Gastrocnemius medialis (tissue), 4 donors: ENCODE measurements at regions not wholly inside any gene's neighbourhood (a gene's known extent, or its start where the extent isn't known, plus 50 kb on each side); places are given as distances from the start of the nearest gene placed in this dataset.

ENCODE experiments used
- ATAC-seq, 2 donors: fragments of 150-250 bp; one replicate each; pipeline ENCODE4 v1.9.1; 2016
- DNase-seq, 2 donors: peaks; one replicate each; pipeline ENCODE4 v3.0.0-alpha.2; 2019
- H3K27ac ChIP-seq, 4 donors: fragments of 200-600 bp; sonication (generic); 1 replicate in 1 of 4; 2 replicates in 3 of 4; pipeline ENCODE4 v1.5.1; 2016 to 2018; ENCODE audit warnings: mild to moderate bottlenecking in 2 of 4, moderate library complexity in 1 of 4
- H3K27me3 ChIP-seq, 3 donors: fragments of 200-600 bp; sonication (generic) in 2 of 3; 1 replicate in 1 of 3; 2 replicates in 2 of 3; pipeline versions ENCODE4 v1.5.1 to v1.6.0; 2016 to 2019; ENCODE audit warnings: mild to moderate bottlenecking in 1 of 3, moderate library complexity in 1 of 3
- H3K36me3 ChIP-seq, 2 donors: fragments of 200-600 bp; sonication (generic) in 1 of 2; one replicate each; pipeline ENCODE4 v1.5.1; 2017 to 2018
- H3K4me1 ChIP-seq, 2 donors: fragments of 200-600 bp; sonication (generic) in 1 of 2; one replicate each; pipeline ENCODE4 v1.5.1; 2016 to 2017; ENCODE audit warnings: mild to moderate bottlenecking in 2 of 2
- H3K4me3 ChIP-seq, 4 donors: fragments of 200-600 bp; sonication (generic) in 3 of 4; 1 replicate in 1 of 4; 2 replicates in 3 of 4; pipeline ENCODE4 v1.5.1; 2016 to 2019; ENCODE audit warnings: mild to moderate bottlenecking in 2 of 4
- H3K9me3 ChIP-seq, 3 donors: fragments of 200-600 bp; sonication (generic) in 2 of 3; 1 replicate in 1 of 3; 2 replicates in 2 of 3; pipeline ENCODE4 v1.5.1; 2016 to 2019
- CTCF ChIP-seq, 5 experiments: fragments of 450-650 bp in 3 of 5; fragments of 200-600 bp in 2 of 5; sonication (generic) in 2 of 5; IDR thresholded peaks in 4 of 5; conservative IDR thresholded peaks in 1 of 5; 1 replicate in 4 of 5; 2 replicates in 1 of 5; pipeline ENCODE4 v1.5.1; 2016 to 2019; ENCODE audit warnings: antibody characterized with exemption in 5 of 5, mild to moderate bottlenecking in 3 of 5, moderate library complexity in 3 of 5
- POLR2A ChIP-seq, 2 donors: fragments of 450-650 bp; IDR thresholded peaks; one replicate each; pipeline ENCODE4 v1.6.1; 2017; ENCODE audit warnings: antibody characterized with exemption in 2 of 2, mild to moderate bottlenecking in 2 of 2, moderate library complexity in 2 of 2
- in situ Hi-C, 4 donors: fragments of 200-750 bp; cut with MboI; loops; one replicate each; pipeline versions ENCODE4 v1.15.0 to v1.8.0; 2017; ENCODE audit warnings: low sequenced_read_pairs in 4 of 4
- intact Hi-C: fragments of 100-400 bp; cut with DNase I; formaldehyde crosslinking; loops from one replicate; pipeline ENCODE4 v1.15.1; 2023; ENCODE audit warnings: low total_unique reads

GRCh38 chr4:160495356-160495755 lies 1392.5 kb downstream of the RAPGEF2 start:
- no peak for TF ChIP-seq CTCF (IDR thresholded peaks at IDR 0.05 in 4 of 5, conservative IDR thresholded peaks at IDR 0.05 in 1 of 5)
- TF ChIP-seq POLR2A (IDR thresholded peaks at IDR 0.05), result no peak
- Histone ChIP-seq H3K36me3 (no peaks in the 10 kb centered on the region), H3K27ac (no peak overlapping the region), H3K4me3 (no peak overlapping the region), H3K9me3 (no peaks in the 10 kb centered on the region), H3K4me1 (no peaks in the 10 kb centered on the region), H3K27me3 (no peaks in the 10 kb centered on the region)
- intact Hi-C loops, result no loop called here
- ATAC-seq, result no peak
- DNase-seq, result no peak
- in situ Hi-C loops, result no loop called here

- intact Hi-C loops (no loop called here), in situ Hi-C loops (no loop called here)
- no peak overlapping the region for H3K4me3 ChIP-seq
- H3K36me3 ChIP-seq, result no peaks in the 10 kb centered on the region
- no peak for ATAC-seq
- no peak for DNase-seq
- no peaks in the 10 kb centered on the region for H3K9me3 ChIP-seq
- H3K4me1 ChIP-seq, result no peaks in the 10 kb centered on the region
- H3K27me3 ChIP-seq, result no peaks in the 10 kb centered on the region
- H3K27ac ChIP-seq, result no peak overlapping the region
- no peak for TF ChIP-seq CTCF (IDR thresholded peaks at IDR 0.05 in 4 of 5, conservative IDR thresholded peaks at IDR 0.05 in 1 of 5)
- TF ChIP-seq POLR2A (IDR thresholded peaks at IDR 0.05), result no peak
Observed at GRCh38 chr4:160498211-160498610, 1395.3 kb downstream of the RAPGEF2 start.

- DNase-seq (no peak), ATAC-seq (no peak)
- intact Hi-C loops, result no loop called here
- Histone ChIP-seq H3K27me3 (no peaks in the 10 kb centered on the region), H3K4me3 (no peak overlapping the region), H3K4me1 (no peaks in the 10 kb centered on the region), H3K9me3 (no peaks in the 10 kb centered on the region), H3K36me3 (no peaks in the 10 kb centered on the region), H3K27ac (no peak overlapping the region)
- in situ Hi-C loops, result no loop called here
- TF ChIP-seq CTCF (IDR thresholded peaks at IDR 0.05 in 4 of 5, conservative IDR thresholded peaks at IDR 0.05 in 1 of 5) (no peak), POLR2A (IDR thresholded peaks at IDR 0.05) (no peak)
Observed at GRCh38 chr4:160505724-160506123, 1402.8 kb downstream of the RAPGEF2 start.

GRCh38 chr4:160510928-160511327 lies 1408.0 kb downstream of the RAPGEF2 start:
- DNase-seq (no peak), ATAC-seq (no peak)
- Histone ChIP-seq H3K9me3 (no peaks in the 10 kb centered on the region), H3K4me1 (no peaks in the 10 kb centered on the region), H3K36me3 (no peaks in the 10 kb centered on the region), H3K27ac (no peak overlapping the region), H3K27me3 (no peaks in the 10 kb centered on the region), H3K4me3 (no peak overlapping the region)
- in situ Hi-C loops (no loop called here), intact Hi-C loops (no loop called here)
- TF ChIP-seq POLR2A (IDR thresholded peaks at IDR 0.05) (no peak), CTCF (IDR thresholded peaks at IDR 0.05 in 4 of 5, conservative IDR thresholded peaks at IDR 0.05 in 1 of 5) (no peak)

- Histone ChIP-seq H3K36me3 (no peaks in the 10 kb centered on the region), H3K27me3 (no peaks in the 10 kb centered on the region), H3K9me3 (no peaks in the 10 kb centered on the region), H3K27ac (no peak overlapping the region), H3K4me1 (no peaks in the 10 kb centered on the region), H3K4me3 (no peak overlapping the region)
- DNase-seq (no peak), ATAC-seq (no peak)
- in situ Hi-C loops (no loop called here), intact Hi-C loops (no loop called here)
- no peak for TF ChIP-seq POLR2A (IDR thresholded peaks at IDR 0.05)
Observed at GRCh38 chr4:160514126-160514525, 1411.2 kb downstream of the RAPGEF2 start.
